A673 (cell line): ENCODE measurements at regions not wholly inside any gene's neighbourhood (a gene's known extent, or its start where the extent isn't known, plus 50 kb on each side); places are given as distances from the start of the nearest gene placed in this dataset.

Experiments used
- EZH2 ChIP-seq: fragments of 200-600 bp; sonication (generic); IDR thresholded peaks from 2 replicates; pipeline ENCODE4 v1.6.1; 2017; ENCODE audit warnings: borderline replicate concordance, low read depth, mild to moderate bottlenecking, mixed read lengths, antibody characterized with exemption, low read length; ENCODE audit not compliant: poor library complexity, severe bottlenecking
- TF ChIP-seq, protein P1 (sequence below): fragments of 300-800, 200-600 bp; sonication (generic); conservative IDR thresholded peaks from 2 replicates; pipeline ENCODE4 v1.5.1; 2017; ENCODE audit warnings: low read depth, mild to moderate bottlenecking, antibody characterized with exemption, low read length, moderate library complexity, mixed read lengths

DNA sequence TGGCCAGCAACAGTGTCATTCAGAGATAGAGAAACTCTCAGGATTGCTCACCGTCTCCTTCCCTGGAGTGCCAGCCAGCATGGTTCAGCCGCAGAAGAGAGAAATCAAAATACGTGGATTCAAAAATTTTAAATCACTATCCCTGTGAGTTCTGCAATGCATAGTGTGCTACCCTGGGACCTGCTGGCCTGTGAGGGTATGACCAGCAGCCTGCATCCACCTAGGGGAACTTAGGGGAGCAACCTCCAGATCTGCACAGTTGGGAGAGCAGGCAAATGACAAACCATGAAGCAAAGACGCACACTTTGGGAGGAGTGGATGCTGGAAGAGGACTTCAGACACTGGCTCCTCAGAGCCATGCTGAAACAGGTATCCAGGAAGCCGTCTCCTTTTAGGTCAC lies 639.3 kb downstream of the TNS3 start:
- TF ChIP-seq, protein P1, sequence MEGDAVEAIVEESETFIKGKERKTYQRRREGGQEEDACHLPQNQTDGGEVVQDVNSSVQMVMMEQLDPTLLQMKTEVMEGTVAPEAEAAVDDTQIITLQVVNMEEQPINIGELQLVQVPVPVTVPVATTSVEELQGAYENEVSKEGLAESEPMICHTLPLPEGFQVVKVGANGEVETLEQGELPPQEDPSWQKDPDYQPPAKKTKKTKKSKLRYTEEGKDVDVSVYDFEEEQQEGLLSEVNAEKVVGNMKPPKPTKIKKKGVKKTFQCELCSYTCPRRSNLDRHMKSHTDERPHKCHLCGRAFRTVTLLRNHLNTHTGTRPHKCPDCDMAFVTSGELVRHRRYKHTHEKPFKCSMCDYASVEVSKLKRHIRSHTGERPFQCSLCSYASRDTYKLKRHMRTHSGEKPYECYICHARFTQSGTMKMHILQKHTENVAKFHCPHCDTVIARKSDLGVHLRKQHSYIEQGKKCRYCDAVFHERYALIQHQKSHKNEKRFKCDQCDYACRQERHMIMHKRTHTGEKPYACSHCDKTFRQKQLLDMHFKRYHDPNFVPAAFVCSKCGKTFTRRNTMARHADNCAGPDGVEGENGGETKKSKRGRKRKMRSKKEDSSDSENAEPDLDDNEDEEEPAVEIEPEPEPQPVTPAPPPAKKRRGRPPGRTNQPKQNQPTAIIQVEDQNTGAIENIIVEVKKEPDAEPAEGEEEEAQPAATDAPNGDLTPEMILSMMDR: no peak
- TF ChIP-seq EZH2: no peak
